ENCODE measurements at regions not wholly inside any gene's neighbourhood (a gene's known extent, or its start where the extent isn't known, plus 50 kb on each side); places are given as distances from the start of the nearest gene placed in this dataset.

GRCh38 chr11:116517077-116517476 is 255.7 kb downstream of the BUD13 start:
- TF ChIP-seq EZH2 (IDR thresholded peaks at IDR 0.05; ENCODE audit: low read length, missing control alignments) (no peak), CTCF (conservative IDR thresholded peaks at IDR 0.05 in 1 of 2, IDR thresholded peaks at IDR 0.05 in 1 of 2; ENCODE audit: low read depth in 1 of 2, low read length in 2 of 2) (no peak)
